Head of caudate nucleus (tissue), 42 donors: ENCODE measurements at regions not wholly inside any gene's neighbourhood (a gene's known extent, or its start where the extent isn't known, plus 50 kb on each side); places are given as distances from the start of the nearest gene placed in this dataset.

Experiments used
- DNase-seq, 42 donors: peaks; one replicate each; pipeline versions ENCODE4 v3.0.0 to v3.0.0-alpha.2; 2020 to 2021; ENCODE audit warnings: mixed read lengths in 7 of 42
- intact Hi-C: fragments of 100-400 bp; cut with DNase I; formaldehyde crosslinking; loops from one replicate; pipeline ENCODE4 v1.15.0; 2022

DNA sequence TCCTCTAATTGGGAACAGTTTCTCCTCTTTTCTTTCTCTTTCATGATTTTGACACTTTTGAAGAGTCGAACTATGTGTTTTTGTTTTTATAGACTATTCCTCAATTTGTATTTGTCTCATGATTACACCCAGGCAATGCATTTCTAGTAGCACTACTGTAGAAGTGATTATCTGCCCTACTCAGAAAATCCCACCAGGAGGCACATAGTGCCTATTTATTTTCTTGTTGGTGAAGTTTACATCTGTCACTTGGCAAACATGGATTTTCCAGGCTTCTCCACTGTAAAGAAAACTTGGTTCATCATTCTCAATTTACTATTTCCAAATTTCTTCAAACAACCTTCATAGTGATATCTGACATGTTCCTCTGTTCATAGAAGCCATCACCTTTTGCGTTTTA is 893.9 kb downstream of the CCSER2 start:
- intact Hi-C loops, result no loop called here
- DNase-seq, result peak in 1 of 42 donors; percentile 50

DNA sequence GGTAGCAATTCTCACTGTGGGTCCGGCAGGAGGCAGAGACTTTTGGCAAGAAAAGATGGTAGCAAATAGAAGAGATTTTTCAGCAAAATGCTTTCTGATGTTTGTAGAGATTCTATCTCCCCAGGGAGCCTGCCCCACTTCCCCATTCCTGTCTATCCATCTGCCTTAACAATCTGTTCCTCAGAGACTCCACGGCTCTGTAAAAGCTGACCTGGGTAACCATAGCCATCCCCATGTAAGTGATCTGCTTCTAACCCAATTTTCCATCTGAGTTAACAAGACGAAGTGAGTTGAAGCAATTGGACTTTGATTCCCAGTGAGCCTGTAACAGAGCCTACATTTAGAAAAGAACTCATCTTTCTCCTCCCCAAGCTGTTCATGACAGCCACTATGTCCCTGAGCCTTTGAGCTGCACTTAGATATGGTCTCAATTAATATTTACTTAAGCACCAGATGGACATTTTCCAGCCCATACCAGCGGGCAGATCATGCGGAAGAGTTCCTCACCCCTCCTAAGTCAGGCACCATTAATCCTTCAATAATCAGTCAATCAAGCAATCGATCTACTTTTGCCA is 896.1 kb downstream of the CCSER2 start:
- intact Hi-C loops, result no loop called here
- no peak for DNase-seq

DNA sequence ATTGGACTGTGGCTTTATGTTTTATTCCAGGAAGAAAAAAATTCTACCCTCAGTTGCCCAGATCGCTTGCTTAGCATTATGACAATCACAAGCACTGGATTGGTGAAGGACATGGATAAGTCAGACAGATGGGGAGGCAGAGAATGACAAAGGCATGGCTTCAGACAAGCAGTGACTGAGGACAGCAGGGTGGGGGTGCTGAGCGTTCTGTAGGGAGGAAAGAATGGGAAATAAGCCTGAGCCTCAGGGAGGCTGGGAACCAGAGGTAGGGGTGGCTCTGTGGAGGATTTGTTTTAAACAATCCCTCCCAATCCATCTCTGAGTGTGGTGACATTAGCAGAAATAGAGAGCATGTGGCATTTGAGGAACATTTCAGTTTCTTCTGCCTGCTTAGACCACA is 896.9 kb downstream of the CCSER2 start:
- DNase-seq, result no peak
- intact Hi-C loops, result no loop called here

DNA sequence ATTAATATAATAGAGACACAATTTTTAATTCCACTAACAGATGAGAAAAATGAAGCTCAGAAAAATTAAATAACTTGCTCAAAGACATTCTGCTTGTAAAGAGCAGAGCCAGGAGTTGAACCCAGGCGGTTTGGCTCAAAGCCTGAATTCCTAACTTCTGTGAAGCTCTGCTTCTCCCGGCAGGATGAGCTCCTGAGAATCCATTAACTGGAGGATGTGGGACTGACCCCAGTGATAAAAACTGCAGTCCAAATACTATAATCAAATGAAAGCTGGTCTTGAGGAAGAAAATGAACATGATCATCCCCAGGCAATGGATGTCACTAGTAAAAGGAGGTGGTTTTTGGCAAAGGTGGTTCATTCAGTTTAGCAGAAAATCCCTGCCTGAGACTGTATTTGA is 898.2 kb downstream of the CCSER2 start:
- intact Hi-C loops, result no loop called here
- no peak for DNase-seq

DNA sequence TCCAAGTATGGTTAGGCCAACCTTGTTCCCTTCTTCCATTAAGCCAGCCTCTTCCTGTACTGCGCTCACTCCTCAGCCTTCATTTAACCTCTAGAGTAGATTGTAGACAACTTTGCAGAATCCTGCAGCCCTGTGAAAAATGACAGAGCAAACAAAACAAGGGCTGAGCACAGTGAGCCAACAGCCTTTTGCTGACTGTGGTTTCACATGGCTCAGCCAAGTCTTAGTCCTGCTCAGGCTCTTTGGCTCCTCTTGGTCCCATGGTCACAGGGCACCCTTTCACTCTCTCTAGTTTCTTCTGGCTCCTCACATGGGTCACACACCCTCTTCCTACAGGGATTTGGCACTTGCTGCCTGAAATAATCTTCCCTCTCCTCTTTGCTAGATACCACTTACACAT is 900.3 kb downstream of the CCSER2 start:
- intact Hi-C loops, result no loop called here
- no peak for DNase-seq

DNA sequence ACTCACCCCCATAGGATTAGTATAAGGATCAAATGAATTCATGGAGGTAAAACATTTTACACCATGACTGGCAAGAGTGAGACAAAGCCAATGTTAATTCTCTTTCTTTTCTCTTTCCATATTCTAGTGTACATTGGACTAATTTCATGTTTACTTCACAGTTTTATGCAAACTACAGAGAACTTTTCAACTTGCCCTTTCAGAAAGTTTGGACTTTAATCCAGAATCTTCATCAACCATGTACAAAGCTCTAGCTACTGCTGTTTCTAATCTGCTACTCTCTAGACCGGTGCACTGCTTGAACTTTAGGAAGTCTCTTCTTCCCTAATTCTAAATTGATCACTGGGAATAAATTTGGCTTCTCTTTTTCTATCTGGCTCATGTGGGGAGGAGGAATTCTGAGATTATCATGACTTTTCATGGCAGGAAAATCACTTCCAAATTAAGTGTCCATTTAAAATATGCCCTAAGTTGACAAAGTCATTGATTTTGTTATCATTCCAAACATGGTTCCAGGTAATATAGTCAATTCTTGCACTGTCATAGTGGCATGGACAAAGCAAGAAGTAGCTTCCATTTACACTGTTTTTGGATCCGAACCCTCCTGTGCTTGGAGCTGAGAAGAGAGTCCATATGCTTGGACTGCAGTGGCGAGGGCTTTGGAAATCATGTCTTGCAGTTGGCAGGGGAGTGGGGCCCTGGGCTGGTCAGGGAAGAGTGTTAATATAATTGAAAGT is 903.3 kb downstream of the CCSER2 start:
- DNase-seq, result no peak
- intact Hi-C loops, result no loop called here

DNA sequence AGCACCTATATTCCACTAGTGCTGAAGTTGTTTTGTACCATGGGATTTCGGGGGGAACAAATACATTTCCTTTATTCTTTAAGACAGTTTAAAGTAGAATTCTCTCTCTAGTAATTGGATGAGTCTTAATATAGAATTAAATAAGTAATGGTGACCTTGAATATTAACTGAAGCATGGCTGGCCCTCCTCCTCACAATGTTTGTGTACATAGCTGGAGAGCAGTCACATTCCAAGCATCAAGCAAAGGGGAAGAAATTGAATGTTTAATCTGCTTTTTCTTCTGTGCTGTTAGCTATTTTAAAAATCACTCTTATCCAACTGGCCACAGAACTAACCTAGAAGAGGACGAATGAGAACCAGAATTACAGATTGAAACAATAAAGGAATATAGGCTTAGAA is 906.9 kb downstream of the CCSER2 start:
- intact Hi-C loops, result no loop called here
- DNase-seq, result no peak

DNA sequence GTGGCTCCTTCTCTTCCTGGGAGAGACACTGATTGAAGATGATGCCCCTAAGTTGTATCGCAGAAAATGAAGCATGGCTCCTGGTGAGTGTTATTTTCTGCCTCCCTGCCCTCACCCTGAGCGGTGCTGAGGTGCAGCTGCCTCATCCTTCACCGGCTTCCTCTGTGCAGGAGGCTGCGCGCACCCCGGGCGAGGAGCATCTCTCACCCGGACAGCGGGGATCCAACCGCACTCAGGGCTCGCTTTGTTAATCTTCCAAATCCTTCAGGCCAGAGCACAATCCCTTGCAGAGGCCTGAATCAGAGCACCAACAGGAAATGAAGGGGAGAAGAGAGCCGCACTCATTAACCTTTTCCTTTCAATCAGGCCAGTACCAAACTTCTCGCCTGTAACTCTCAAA is 910.3 kb downstream of the CCSER2 start:
- intact Hi-C loops, result no loop called here
- DNase-seq, result no peak

DNA sequence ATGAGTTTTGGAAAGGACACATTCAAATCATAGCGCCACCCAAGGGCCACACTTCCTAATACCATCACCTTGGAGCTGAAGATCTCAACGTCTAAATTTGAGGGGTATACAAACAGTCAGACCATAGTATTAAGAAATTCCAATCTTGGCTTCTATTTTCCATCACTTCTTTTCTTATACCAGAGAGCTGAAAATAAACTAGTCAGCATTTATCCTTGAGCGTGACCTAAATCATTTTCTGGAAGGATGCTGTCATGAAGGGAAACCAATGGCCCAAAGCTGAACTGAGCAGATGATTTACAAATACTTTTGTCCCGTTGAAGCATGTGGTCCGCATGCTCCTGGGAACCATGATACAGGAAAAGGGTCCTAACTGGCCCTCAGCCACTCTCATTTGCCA is 921.9 kb downstream of the CCSER2 start:
- intact Hi-C loops, result no loop called here
- DNase-seq, result no peak

DNA sequence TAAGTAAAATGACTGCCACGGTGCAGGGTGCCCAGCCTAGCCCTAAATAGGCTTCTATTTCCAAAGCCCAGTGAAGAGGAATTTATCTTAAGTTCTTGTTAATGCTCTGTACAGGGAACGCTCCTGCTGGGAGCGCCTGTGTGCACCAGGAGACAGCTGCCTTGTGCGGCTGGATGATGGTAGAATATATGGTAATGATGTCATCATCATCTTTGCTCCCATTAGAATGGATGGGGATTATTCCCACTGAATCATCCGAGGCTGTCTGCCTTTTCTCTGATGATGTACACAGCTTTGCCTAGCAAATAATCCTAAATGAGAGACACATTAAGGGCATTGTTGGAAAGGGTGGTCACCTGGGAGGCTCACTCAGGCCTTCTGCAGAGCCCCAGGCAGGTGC is 928.1 kb downstream of the CCSER2 start:
- DNase-seq, result peak in 8 of 42 donors; percentile 6 to 43 (median 29)
- intact Hi-C loops, result no loop called here

DNA sequence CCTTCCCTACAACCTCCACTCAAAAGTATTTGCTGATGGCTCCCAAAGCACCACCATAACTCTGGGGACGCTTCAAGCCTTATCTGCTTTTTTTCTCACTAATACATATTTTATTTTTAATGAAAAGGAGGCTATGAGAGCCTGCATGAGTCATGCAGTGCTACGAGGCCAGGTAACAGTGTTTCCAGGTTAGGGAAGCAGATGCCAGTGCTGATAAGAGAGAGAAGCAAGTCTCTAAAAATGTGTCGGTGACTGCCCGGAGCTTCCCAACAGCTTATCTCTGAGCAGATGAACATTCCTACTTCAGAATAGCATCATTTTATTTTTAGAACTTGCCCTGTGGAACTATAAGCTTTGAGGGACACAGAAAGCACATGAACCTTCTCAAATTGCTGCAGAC is 931.5 kb downstream of the CCSER2 start:
- intact Hi-C loops, result no loop called here

DNA sequence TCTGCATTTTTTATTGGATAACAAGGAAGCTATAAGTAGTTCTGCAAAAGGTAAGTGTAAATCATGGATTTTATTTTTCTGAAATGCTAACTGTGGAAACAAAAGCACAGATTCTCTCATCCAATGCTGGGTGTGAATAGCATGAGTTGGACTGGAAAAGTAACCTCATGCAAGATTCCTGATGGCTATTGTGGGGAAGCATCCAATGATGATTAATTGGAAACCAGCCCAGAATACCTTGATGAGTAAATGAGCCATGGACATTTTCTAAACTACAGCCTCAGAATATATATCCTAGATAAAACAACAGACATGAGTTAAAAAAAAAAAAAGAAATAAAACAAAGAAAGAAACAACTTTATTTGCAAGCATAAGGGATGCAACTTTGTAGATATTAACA is 934.6 kb downstream of the CCSER2 start:
- intact Hi-C loops, result no loop called here

More for the DNA sequence above, 931.5 kb downstream of the CCSER2 start:
- peak in 3 of 42 donors; percentile 13 to 20 (median 15) for DNase-seq

DNA sequence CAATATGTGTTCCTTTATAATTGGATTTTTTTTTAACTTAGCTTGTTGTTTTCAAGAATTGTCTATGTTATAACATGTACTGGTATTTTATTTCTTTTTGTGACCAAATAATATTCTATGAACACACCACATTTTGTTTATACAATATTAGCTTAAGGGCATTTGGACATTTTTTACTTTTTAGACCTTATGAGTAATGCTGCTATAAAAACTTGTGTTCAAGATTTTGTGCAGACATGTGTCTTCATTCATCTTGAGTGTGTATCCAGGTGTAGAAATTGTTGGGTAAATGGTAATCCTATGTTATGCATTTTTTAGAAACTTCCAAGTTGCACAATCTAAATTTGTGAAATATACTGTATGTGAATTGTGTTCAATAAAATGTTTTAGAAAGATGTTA is 936.7 kb downstream of the CCSER2 start:
- intact Hi-C loops, result no loop called here
- DNase-seq, result no peak

More for the DNA sequence above, 934.6 kb downstream of the CCSER2 start:
- DNase-seq, result no peak

DNA sequence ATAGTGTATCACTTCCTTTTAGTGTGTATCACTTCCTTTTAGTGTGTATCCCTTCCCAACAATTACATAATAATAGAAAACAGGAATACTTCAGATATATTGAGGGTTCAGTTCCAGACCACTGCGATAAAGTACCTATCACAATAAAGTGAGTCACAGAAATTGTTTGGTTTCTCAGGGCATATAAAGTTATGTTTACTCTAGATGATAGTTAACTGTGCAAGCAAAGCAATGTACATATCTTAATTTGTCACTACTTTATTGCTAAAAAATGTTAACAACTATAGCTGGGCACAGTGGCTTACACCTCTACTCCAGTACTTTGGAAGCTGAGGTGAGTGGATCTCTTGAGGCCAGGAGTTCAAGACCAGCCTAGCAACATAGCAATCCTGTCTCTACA is 938.4 kb downstream of the CCSER2 start:
- intact Hi-C loops, result no loop called here
- no peak for DNase-seq

DNA sequence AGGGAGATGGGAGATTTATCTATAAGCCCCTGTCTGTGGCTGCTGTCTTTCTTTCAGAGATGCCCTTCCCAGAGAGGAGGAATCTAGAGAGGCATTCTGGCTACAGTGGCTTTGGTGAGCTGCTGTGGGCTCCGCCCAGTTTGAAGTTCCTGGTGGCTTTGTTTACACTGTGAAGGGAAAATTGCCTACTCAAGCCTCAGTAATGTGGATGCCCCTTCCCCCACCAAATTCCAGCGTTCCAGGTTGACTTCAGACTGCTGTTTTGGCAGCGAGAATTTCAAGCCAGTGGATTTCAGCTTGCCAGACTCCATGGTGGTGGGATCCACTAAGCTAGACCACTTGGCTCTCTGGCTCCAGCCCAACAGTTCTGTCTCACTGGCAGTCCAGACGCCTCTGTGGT is 951.6 kb downstream of the CCSER2 start:
- intact Hi-C loops, result no loop called here
- DNase-seq, result no peak

DNA sequence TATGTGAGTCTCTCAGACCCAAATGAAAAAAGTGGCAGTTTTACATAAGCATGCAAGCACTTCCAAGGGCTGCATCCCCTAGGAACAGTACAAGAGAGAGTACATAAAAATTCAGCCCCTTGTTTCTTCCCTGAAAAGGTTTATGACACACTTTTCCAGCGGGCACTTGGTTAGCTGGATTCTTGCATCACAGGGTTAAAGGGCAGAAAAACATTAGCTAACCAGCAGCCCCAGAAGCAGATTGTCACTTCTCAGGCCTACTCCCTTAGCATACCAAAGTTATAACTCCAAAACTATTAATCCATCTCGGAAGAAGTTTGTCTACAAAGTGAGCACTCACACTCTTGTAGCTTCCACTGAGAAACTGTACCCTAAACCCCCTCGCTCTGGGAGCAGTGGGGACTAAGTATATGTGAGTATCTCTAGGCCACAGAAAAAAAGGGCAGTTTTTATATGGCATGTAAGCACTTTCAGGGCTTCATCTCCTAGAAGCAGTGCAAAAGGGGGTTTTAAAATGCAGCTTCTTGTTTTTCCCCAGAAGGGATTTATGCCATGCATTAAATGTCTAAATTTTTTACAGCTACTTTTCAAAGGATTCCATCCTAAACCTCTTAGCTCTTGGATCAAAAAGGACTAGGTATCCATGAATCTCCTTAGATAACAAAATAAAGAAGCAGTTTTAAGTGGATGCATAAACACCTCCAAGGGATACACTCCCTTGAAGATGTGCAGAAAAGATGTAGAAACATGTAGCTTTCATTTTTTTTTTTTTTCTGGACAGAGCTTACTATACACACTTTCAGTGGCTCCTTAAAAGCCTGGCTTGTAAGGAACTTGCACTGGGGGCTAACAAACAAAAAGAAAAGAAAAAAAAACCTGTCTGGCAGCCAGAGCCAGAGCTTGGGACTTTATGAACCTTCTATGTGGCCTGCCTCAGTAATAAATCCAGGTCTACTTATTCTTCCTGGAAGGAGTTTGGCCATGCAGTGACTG is 956.7 kb downstream of the CCSER2 start:
- DNase-seq, result no peak
- intact Hi-C loops, result no loop called here

DNA sequence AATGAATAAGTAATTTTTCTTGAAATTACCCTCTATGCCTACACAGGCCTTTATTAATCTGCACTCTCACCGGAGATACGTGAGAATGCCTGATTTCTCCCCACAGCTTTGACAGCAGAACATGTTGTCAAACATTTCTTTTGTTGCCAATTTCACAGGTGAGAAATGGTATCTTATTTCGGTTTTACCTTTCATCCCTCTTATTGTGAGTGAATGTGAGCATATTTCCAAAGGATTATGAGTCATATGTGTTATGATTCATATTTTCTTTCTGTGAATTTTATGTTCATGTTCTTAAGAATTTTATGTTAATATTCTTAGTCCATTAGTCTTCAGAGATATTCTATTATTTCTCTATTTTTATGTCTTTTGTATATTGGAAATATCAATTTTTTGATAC is 965.1 kb downstream of the CCSER2 start:
- intact Hi-C loops, result no loop called here
- no peak for DNase-seq

DNA sequence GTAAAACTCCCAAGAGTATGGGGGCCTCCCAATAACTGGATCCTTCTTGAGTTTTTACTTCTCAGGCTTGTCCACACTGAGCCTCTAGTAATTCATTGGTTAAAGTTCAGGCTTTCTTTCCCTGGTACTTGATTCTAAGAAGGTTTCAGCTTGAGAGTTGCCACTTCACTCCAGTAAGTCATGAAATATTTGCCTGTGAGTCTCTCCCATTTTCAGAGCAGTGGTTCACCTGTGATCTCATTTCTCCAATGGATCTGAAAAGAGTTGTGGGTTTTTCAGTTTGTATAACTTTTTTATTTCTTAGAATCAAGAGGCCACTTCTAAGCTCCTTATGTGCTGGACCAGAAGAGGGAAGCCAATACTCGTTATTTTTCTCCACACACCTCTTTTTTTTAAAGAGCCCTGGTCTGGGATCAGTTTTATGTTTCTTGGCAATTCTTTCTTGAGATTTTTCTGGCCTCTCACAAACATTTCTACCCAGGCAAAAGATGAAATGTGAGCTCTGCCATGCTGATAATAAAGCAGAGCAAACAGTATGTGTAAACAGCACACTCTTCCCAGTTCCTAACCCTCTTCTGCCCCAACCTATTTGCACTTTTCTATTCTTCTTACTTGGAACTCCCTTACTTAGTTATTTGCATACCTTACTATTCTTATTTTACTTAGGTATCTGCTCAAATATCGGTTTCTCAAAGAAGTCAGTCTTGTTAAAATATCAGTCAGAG is 983.4 kb downstream of the CCSER2 start:
- intact Hi-C loops, result no loop called here

DNA sequence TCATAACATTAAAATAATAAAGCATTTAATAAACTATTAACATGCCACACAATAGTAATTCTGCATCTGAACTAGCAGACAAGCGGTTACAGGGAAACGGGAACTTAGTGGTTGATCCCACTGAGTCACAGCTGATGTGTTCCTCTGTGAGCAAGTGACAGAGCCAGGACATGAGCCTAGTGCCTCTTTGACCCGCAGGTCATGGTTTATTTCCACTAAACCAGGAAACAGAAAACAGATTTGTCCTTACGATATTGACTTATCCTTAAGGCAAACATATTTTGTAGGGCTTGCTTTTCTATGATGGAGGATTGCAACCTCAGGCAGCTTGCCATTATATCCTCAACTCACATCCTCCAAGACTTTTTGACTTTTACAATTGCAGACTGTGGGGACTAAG is 987.3 kb downstream of the CCSER2 start:
- DNase-seq, result no peak
- intact Hi-C loops, result no loop called here

More for the DNA sequence above, 983.4 kb downstream of the CCSER2 start:
- no peak for DNase-seq
